Activated CD4-positive, alpha-beta T cell treated with anti-CD3 and anti-CD28 coated beads for 36 hours (primary cell): ENCODE measurements at regions not wholly inside any gene's neighbourhood (a gene's known extent, or its start where the extent isn't known, plus 50 kb on each side); places are given as distances from the start of the nearest gene placed in this dataset.
A peak's percentile ranks its signal among the peaks of the same experiment; 100 is the strongest.
"Not testable (repeated sequence)": the region's sequence is repeated elsewhere in the genome, so short reads cannot be mapped to it uniquely, and the experiment has no call there.

Experiments
- ATAC-seq: fragments of 200-7000 bp; cut with Tn5 transposase; one replicate; pipeline ENCODE4 v1.10.0; 2021; ENCODE audit warnings: mild to moderate bottlenecking, moderate library complexity
- CTCF ChIA-PET: fragments of 350-600 bp; sonication (Branson Sonifier 250); formaldehyde crosslinking; loops from one replicate; lab custom pipeline; 2021; ENCODE audit warnings: antibody characterized with exemption; lab: Charles Lee
- POLR2A ChIA-PET: fragments of 350-600 bp; sonication (Branson Sonifier 250); formaldehyde crosslinking; loops from one replicate; lab custom pipeline; 2021; ENCODE audit warnings: antibody characterized with exemption, inconsistent platforms; lab: Charles Lee
- DNase-seq: peaks from one replicate; pipeline ENCODE4 v3.0.0-alpha.2; 2020
- H3K27ac Mint-ChIP-seq: one replicate; pipeline ENCODE4 v1.8.0; 2021; ENCODE audit warnings: mixed read lengths
- H3K27me3 Mint-ChIP-seq: one replicate; pipeline ENCODE4 v1.8.0; 2021; ENCODE audit warnings: mixed read lengths
- H3K36me3 Mint-ChIP-seq: one replicate; pipeline ENCODE4 v1.8.0; 2021; ENCODE audit warnings: low read depth, mixed read lengths
- H3K4me1 Mint-ChIP-seq: one replicate; pipeline ENCODE4 v1.8.0; 2021; ENCODE audit warnings: mixed read lengths
- H3K4me3 Mint-ChIP-seq: one replicate; pipeline ENCODE4 v1.8.0; 2021; ENCODE audit warnings: mild to moderate bottlenecking, moderate library complexity, mixed read lengths
- H3K9me3 Mint-ChIP-seq: one replicate; pipeline ENCODE4 v1.8.0; 2021; ENCODE audit warnings: low read depth, mixed read lengths
- intact Hi-C, 2 experiments: fragments of 100-400 bp; cut with DNase I in 1 of 2; cut with micrococcal nuclease in 1 of 2; formaldehyde crosslinking; loops; one replicate each; pipeline versions ENCODE4 v1.14.2 to v1.15.1; 2022 to 2024; cut with DNase I, micrococcal nuclease

GRCh38 chr20:53855733-53856132 lies 214.7 kb downstream of the BCAS1 start:
- Mint-ChIP-seq H3K9me3 (no peaks in the 10 kb centered on the region), H3K27me3 (no peaks in the 10 kb centered on the region), H3K4me3 (no peak overlapping the region), H3K27ac (no peak overlapping the region), H3K4me1 (peaks cover 20% of the 10 kb centered on the region), H3K36me3 (no peaks in the 10 kb centered on the region)
- DNase-seq: no peak
- intact Hi-C loops: no loop called here
- ATAC-seq: no peak
- POLR2A ChIA-PET: no interaction called here
- CTCF ChIA-PET: interaction anchor here (0.6 kb wide), 1 partner anchor 366 kb away, joined by 3 read pairs; no protein-coding TSS in a partner anchor

DNA sequence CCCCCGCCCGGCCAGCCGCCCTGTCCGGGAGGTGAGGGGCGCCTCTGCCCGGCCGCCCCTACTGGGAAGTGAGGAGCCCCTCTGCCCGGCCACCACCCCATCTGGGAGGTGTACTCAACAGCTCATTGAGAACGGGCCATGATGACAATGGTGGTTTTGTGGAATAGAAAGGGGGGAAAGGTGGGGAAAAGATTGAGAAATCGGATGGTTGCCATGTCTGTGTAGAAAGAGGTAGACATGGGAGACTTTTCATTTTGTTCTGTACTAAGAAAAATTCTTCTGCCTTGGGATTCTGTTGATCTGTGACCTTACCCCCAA lies 215.8 kb downstream of the BCAS1 start:
- H3K27me3 Mint-ChIP-seq, POLR2A ChIA-PET, DNase-seq, ATAC-seq, H3K9me3 Mint-ChIP-seq, intact Hi-C loops, H3K36me3 Mint-ChIP-seq, CTCF ChIA-PET, H3K4me3 Mint-ChIP-seq, H3K27ac Mint-ChIP-seq: not testable (repeated sequence)
- H3K4me1 Mint-ChIP-seq: peaks cover 24% of the 10 kb centered on the region

GRCh38 chr20:53853111-53853713 lies 217.2 kb downstream of the BCAS1 start:
- peak overlapping the region; percentile 2 for H3K27ac Mint-ChIP-seq
- ATAC-seq (no peak), DNase-seq (no peak)
- H3K9me3 Mint-ChIP-seq: no peaks in the 10 kb centered on the region
- H3K4me3 Mint-ChIP-seq: no peak overlapping the region
- H3K36me3 Mint-ChIP-seq: no peaks in the 10 kb centered on the region
- ChIA-PET POLR2A (no interaction called here), CTCF (no interaction called here)
- H3K4me1 Mint-ChIP-seq: peaks cover 29% of the 10 kb centered on the region
- H3K27me3 Mint-ChIP-seq: no peaks in the 10 kb centered on the region
- intact Hi-C loops: no loop called here

- Mint-ChIP-seq H3K9me3 (no peaks in the 10 kb centered on the region), H3K4me3 (no peak overlapping the region), H3K27me3 (no peaks in the 10 kb centered on the region), H3K36me3 (no peaks in the 10 kb centered on the region), H3K4me1 (peaks cover 30% of the 10 kb centered on the region), H3K27ac (peak overlapping the region; percentile 2)
- POLR2A ChIA-PET: no interaction called here
- DNase-seq (no peak), ATAC-seq (no peak)
- intact Hi-C loops: no loop called here
- CTCF ChIA-PET: no interaction called here
These were observed 217.7 kb downstream of the BCAS1 start for GRCh38 chr20:53852691-53853090.

DNA sequence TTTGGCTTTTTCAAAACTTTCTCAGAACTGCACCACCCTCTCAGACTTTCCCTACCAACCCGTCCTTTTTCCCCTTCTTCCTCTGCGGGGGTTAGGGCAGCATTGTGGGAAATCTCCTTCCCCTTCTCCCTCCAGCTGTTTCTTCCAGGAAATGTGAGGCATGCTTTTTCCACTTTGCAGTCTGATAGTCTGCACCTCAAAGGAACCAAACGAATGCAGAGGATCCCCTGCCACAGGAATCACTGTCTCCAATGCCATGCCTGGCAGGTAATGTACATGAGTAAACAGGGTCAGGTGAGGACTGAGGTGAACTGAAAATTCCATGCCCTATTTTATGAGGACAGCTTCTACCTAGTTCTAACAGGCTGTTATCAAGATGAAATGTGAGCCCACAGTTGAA lies 218.4 kb downstream of the BCAS1 start:
- H3K27ac Mint-ChIP-seq: no peak overlapping the region
- H3K27me3 Mint-ChIP-seq: no peaks in the 10 kb centered on the region
- intact Hi-C loops: no loop called here
- ATAC-seq (no peak), DNase-seq (no peak)
- ChIA-PET CTCF (no interaction called here), POLR2A (no interaction called here)
- no peaks in the 10 kb centered on the region for H3K36me3 Mint-ChIP-seq
- H3K9me3 Mint-ChIP-seq: no peaks in the 10 kb centered on the region
- peaks cover 33% of the 10 kb centered on the region for H3K4me1 Mint-ChIP-seq
- H3K4me3 Mint-ChIP-seq: no peak overlapping the region

DNA sequence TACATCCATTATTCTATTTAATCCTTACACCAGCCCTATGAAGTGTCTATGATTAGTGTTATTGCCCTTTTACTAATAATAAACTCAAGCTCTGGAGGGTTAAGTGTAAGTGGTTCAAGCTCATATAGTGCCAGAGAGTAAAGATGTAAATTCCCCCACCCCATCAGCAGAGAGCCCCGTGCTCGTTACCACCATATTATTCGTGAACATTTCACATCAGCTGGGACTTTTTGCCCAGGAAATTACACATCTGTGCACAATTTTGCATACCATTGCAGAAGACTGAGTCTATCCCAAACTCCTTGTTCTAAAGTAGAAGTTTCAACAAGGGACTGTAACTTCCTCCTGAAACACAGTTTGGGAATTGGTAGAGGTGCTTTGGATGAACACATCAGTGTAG lies 220.1 kb downstream of the BCAS1 start:
- Mint-ChIP-seq H3K27me3 (no peaks in the 10 kb centered on the region), H3K4me3 (no peak overlapping the region), H3K4me1 (peaks cover 38% of the 10 kb centered on the region), H3K9me3 (no peaks in the 10 kb centered on the region), H3K36me3 (no peaks in the 10 kb centered on the region), H3K27ac (no peak overlapping the region)
- DNase-seq (no peak), ATAC-seq (no peak)
- ChIA-PET CTCF (interaction anchor here (0.6 kb wide), 2 partner anchors 61 to 300 kb away, joined by 3 read pairs; no protein-coding TSS in a partner anchor), POLR2A (no interaction called here)
- intact Hi-C loops: no loop called here

- ChIA-PET CTCF (interaction anchor here (0.6 kb wide), 2 partner anchors 62 to 299 kb away, joined by 3 read pairs; no protein-coding TSS in a partner anchor), POLR2A (no interaction called here)
- H3K4me1 Mint-ChIP-seq: peaks cover 43% of the 10 kb centered on the region
- no peak overlapping the region for H3K4me3 Mint-ChIP-seq
- H3K9me3 Mint-ChIP-seq: no peaks in the 10 kb centered on the region
- H3K27me3 Mint-ChIP-seq: no peaks in the 10 kb centered on the region
- H3K27ac Mint-ChIP-seq: no peak overlapping the region
- H3K36me3 Mint-ChIP-seq: no peaks in the 10 kb centered on the region
- DNase-seq: no peak
- no peak for ATAC-seq
- intact Hi-C loops: loop anchor here (10.0 kb wide), 2 partner anchors 95 to 435 kb away; no protein-coding TSS in a partner anchor
These were observed 220.8 kb downstream of the BCAS1 start for GRCh38 chr20:53849471-53850059.

DNA sequence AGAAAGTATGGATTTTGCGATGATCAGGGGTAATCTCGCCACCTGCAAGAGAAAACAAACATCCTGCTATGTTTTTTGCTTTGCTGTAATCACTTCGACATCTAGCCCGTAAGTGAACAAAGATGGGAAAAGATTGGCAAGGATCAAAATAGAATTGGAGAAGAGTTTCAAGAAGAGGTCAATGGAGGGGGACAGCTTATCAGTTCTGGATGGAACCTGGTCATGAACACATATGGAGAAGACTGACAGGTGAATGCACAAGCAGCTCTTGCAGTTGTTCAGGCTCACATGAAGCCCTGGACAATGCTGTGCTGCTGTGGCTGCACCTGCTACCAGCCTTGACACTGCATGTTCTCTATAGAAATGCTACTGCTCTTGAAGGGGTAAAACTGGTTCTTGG lies 222.1 kb downstream of the BCAS1 start:
- ChIA-PET CTCF (interaction anchor here (3.1 to 3.6 kb wide), 2 partner anchors 17 to 67 kb away, joined by 11 to 18 read pairs; no protein-coding TSS in a partner anchor), POLR2A (no interaction called here)
- Mint-ChIP-seq H3K36me3 (no peaks in the 10 kb centered on the region), H3K27ac (no peak overlapping the region), H3K4me3 (no peak overlapping the region), H3K4me1 (peaks cover 54% of the 10 kb centered on the region), H3K9me3 (no peaks in the 10 kb centered on the region), H3K27me3 (no peaks in the 10 kb centered on the region)
- DNase-seq (no peak), ATAC-seq (no peak)
- intact Hi-C loops: loop anchor here (10.0 kb wide), 2 partner anchors 94 to 436 kb away; no protein-coding TSS in a partner anchor

- ChIA-PET POLR2A (no interaction called here), CTCF (interaction anchor here (3.1 to 3.6 kb wide), 2 partner anchors 17 to 68 kb away, joined by 11 to 18 read pairs; no protein-coding TSS in a partner anchor)
- H3K27ac Mint-ChIP-seq: peak overlapping the region; percentile 69
These were observed 222.6 kb downstream of the BCAS1 start for GRCh38 chr20:53847837-53848170.

GRCh38 chr20:53847139-53847836 lies 223.1 kb downstream of the BCAS1 start:
- Mint-ChIP-seq H3K9me3 (no peaks in the 10 kb centered on the region), H3K4me3 (peak overlapping the region; percentile 41), H3K27me3 (no peaks in the 10 kb centered on the region), H3K36me3 (no peaks in the 10 kb centered on the region), H3K4me1 (peaks cover 64% of the 10 kb centered on the region), H3K27ac (peak overlapping the region; percentile 69)
- DNase-seq: peak; percentile 16
- ATAC-seq: no peak
- CTCF ChIA-PET: interaction anchor here (0.6 to 3.6 kb wide), 6 partner anchors 13 to 190 kb away, joined by 3 to 18 read pairs (median 4); no protein-coding TSS in a partner anchor
- intact Hi-C loops: loop anchor here (10.0 kb wide), 2 partner anchors 92 to 438 kb away; no protein-coding TSS in a partner anchor
- POLR2A ChIA-PET: interaction anchor here (0.7 kb wide), 2 partner anchors 24 to 33 kb away, joined by 3 to 8 read pairs; no protein-coding TSS in a partner anchor

More at GRCh38 chr20:53847837-53848170, 222.6 kb downstream of the BCAS1 start:
- ATAC-seq (no peak), DNase-seq (no peak)
- Mint-ChIP-seq H3K4me3 (no peak overlapping the region), H3K27me3 (no peaks in the 10 kb centered on the region), H3K9me3 (no peaks in the 10 kb centered on the region), H3K4me1 (peaks cover 59% of the 10 kb centered on the region), H3K36me3 (no peaks in the 10 kb centered on the region)
- intact Hi-C loops: loop anchor here (10.0 kb wide), 2 partner anchors 93 to 437 kb away; no protein-coding TSS in a partner anchor

DNA sequence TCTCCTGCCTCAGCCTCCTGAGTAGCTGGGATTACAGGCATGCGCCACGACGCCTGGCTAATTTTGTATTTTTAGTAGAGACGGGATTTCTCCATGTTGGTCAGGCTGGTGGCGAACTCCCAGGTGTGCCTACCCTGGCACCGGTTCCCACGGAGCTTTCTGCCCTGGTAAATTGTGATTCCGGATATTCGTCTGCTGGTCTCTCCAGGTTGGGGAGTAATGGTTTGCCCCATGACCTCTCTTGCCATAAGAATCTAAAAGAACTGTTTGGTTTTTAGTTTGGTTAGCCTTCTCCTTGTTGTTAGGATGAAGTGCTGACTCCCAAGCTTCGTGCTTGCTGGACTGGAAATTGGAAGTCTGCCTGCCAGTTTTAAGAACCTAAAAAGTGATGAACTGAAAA lies 223.8 kb downstream of the BCAS1 start:
- H3K27ac Mint-ChIP-seq: peak overlapping the region; percentile 69
- intact Hi-C loops: loop anchor here (10.0 kb wide), 2 partner anchors 92 to 438 kb away; no protein-coding TSS in a partner anchor
- ChIA-PET CTCF (interaction anchor here (0.7 to 3.6 kb wide), 5 partner anchors 14 to 108 kb away, joined by 3 to 18 read pairs (median 4); no protein-coding TSS in a partner anchor), POLR2A (interaction anchor here (0.7 kb wide), 2 partner anchors 25 to 33 kb away, joined by 3 to 8 read pairs; no protein-coding TSS in a partner anchor)
- no peak overlapping the region for H3K4me3 Mint-ChIP-seq
- no peaks in the 10 kb centered on the region for H3K27me3 Mint-ChIP-seq
- no peak for ATAC-seq
- no peak for DNase-seq
- no peaks in the 10 kb centered on the region for H3K36me3 Mint-ChIP-seq
- peaks cover 68% of the 10 kb centered on the region for H3K4me1 Mint-ChIP-seq
- H3K9me3 Mint-ChIP-seq: no peaks in the 10 kb centered on the region
